Transverse colon (tissue), 4 donors: ENCODE measurements at regions not wholly inside any gene's neighbourhood (a gene's known extent, or its start where the extent isn't known, plus 50 kb on each side); places are given as distances from the start of the nearest gene placed in this dataset.

ENCODE experiments used
- CTCF ChIP-seq, 5 experiments: fragments of 200-600 bp in 3 of 5; fragments of 450-650 bp in 2 of 5; sonication (generic) in 3 of 5; IDR thresholded peaks; 1 replicate in 2 of 5; 2 replicates in 3 of 5; pipeline ENCODE4 v1.5.1; 2016 to 2017; ENCODE audit warnings: antibody characterized with exemption in 5 of 5, inconsistent platforms in 3 of 5, mild to moderate bottlenecking in 2 of 5, moderate library complexity in 1 of 5
- EP300 ChIP-seq: sonication (generic); formaldehyde crosslinking; IDR thresholded peaks from one replicate; pipeline ENCODE4 v1.6.1; 2017; ENCODE audit warnings: antibody characterized with exemption, low read depth
- POLR2AphosphoS5 ChIP-seq, 3 donors: sonication (generic); formaldehyde crosslinking; IDR thresholded peaks; one replicate each; pipeline ENCODE4 v1.6.1; 2016; ENCODE audit warnings: antibody characterized with exemption in 3 of 3

GRCh38 chr6:137764464-137764863 lies 102.6 kb upstream of the TNFAIP3 start:
- TF ChIP-seq CTCF (IDR thresholded peaks at IDR 0.05) (no peak), POLR2AphosphoS5 (IDR thresholded peaks at IDR 0.05) (no peak), EP300 (no peak)
